ENCODE measurements at regions not wholly inside any gene's neighbourhood (a gene's known extent, or its start where the extent isn't known, plus 50 kb on each side); places are given as distances from the start of the nearest gene placed in this dataset.
A peak's percentile ranks its signal among the peaks of the same experiment; 100 is the strongest.

- H3K4me2 ChIP-seq = no peak overlapping the region
- no peak for DNase-seq (ENCODE audit: low spot score)
- H3K27ac ChIP-seq = no peak overlapping the region
- Mint-ChIP-seq H3K27me3 (ENCODE audit: insufficient read depth, low read depth) (no peaks in the 10 kb centered on the region), H3K36me3 (no peaks in the 10 kb centered on the region), H3K4me3 (no peak overlapping the region), H3K4me1 (peaks cover 7% of the 10 kb centered on the region), H3K9me3 (no peaks in the 10 kb centered on the region), H3K27ac (no peak overlapping the region)
- H2AFZ ChIP-seq (replicated peaks) = no peak overlapping the region
- no peak for TF ChIP-seq EZH2 (IDR thresholded peaks at IDR 0.05)
- no peak for TF ChIP-seq EZH2phosphoT487 (IDR thresholded peaks at IDR 0.05)
- no peak for TF ChIP-seq CTCF (IDR thresholded peaks at IDR 0.05)
- H3K4me3 ChIP-seq = no peak overlapping the region
- no peaks in the 10 kb centered on the region for H3K36me3 ChIP-seq
- H3K9me3 ChIP-seq (ENCODE audit: low read depth) = no peaks in the 10 kb centered on the region
- H3K79me2 ChIP-seq (ENCODE audit: low read depth) = no peaks in the 10 kb centered on the region
- H4K20me1 ChIP-seq (ENCODE audit: low read depth) = no peaks in the 10 kb centered on the region
- H3K4me1 ChIP-seq = peaks cover 8% of the 10 kb centered on the region
- no peak overlapping the region for H3K9ac ChIP-seq
- no peaks in the 10 kb centered on the region for H3F3A ChIP-seq (ENCODE audit: low read depth)
- H3K27me3 ChIP-seq = no peaks in the 10 kb centered on the region
Measured at GRCh38 chr7:114156178-114156577, 237.4 kb upstream of the PPP1R3A start.

GRCh38 chr7:114155116-114156110, 236.6 kb upstream of the PPP1R3A start:
- no peaks in the 10 kb centered on the region for H3K79me2 ChIP-seq (ENCODE audit: low read depth)
- no peak for DNase-seq (ENCODE audit: low spot score)
- H3K36me3 ChIP-seq = no peaks in the 10 kb centered on the region
- H3K4me2 ChIP-seq = no peak overlapping the region
- Mint-ChIP-seq H3K4me3 (no peak overlapping the region), H3K4me1 (peaks cover 7% of the 10 kb centered on the region), H3K9me3 (no peaks in the 10 kb centered on the region), H3K36me3 (no peaks in the 10 kb centered on the region), H3K27ac (no peak overlapping the region), H3K27me3 (ENCODE audit: insufficient read depth, low read depth) (no peaks in the 10 kb centered on the region)
- no peak overlapping the region for H3K4me3 ChIP-seq
- TF ChIP-seq EZH2 (IDR thresholded peaks at IDR 0.05) (no peak), EZH2phosphoT487 (IDR thresholded peaks at IDR 0.05) (no peak), CTCF (IDR thresholded peaks at IDR 0.05) (no peak)
- H3K4me1 ChIP-seq = peaks cover 8% of the 10 kb centered on the region
- no peaks in the 10 kb centered on the region for H3K9me3 ChIP-seq (ENCODE audit: low read depth)
- H3F3A ChIP-seq (ENCODE audit: low read depth) = no peaks in the 10 kb centered on the region
- no peak overlapping the region for H3K27ac ChIP-seq
- peak overlapping the region; percentile 2 for H2AFZ ChIP-seq (replicated peaks)
- H3K27me3 ChIP-seq = no peaks in the 10 kb centered on the region
- H4K20me1 ChIP-seq (ENCODE audit: low read depth) = no peaks in the 10 kb centered on the region
- no peak overlapping the region for H3K9ac ChIP-seq

GRCh38 chr7:114153700-114154099, 234.9 kb upstream of the PPP1R3A start:
- Histone ChIP-seq H3F3A (ENCODE audit: low read depth) (no peaks in the 10 kb centered on the region), H3K79me2 (ENCODE audit: low read depth) (no peaks in the 10 kb centered on the region), H3K4me3 (no peak overlapping the region), H3K9ac (no peak overlapping the region), H3K4me2 (no peak overlapping the region), H3K9me3 (ENCODE audit: low read depth) (no peaks in the 10 kb centered on the region), H4K20me1 (ENCODE audit: low read depth) (no peaks in the 10 kb centered on the region), H3K36me3 (no peaks in the 10 kb centered on the region), H2AFZ (replicated peaks) (peak overlapping the region; percentile 54), H3K27ac (no peak overlapping the region), H3K4me1 (peaks cover 8% of the 10 kb centered on the region), H3K27me3 (no peaks in the 10 kb centered on the region)
- Mint-ChIP-seq H3K4me1 (peaks cover 7% of the 10 kb centered on the region), H3K36me3 (no peaks in the 10 kb centered on the region), H3K4me3 (no peak overlapping the region), H3K9me3 (no peaks in the 10 kb centered on the region), H3K27ac (no peak overlapping the region), H3K27me3 (ENCODE audit: insufficient read depth, low read depth) (no peaks in the 10 kb centered on the region)
- no peak for DNase-seq (ENCODE audit: low spot score)
- TF ChIP-seq EZH2 (IDR thresholded peaks at IDR 0.05) = no peak
- no peak for TF ChIP-seq CTCF (IDR thresholded peaks at IDR 0.05)
- TF ChIP-seq EZH2phosphoT487 (IDR thresholded peaks at IDR 0.05) = no peak

All from neural progenitor cell (in vitro differentiated cells).